ENCODE measurements at regions not wholly inside any gene's neighbourhood (a gene's known extent, or its start where the extent isn't known, plus 50 kb on each side); places are given as distances from the start of the nearest gene placed in this dataset.
"Not testable (repeated sequence)": the region's sequence is repeated elsewhere in the genome, so short reads cannot be mapped to it uniquely, and the experiment has no call there.

- not testable (repeated sequence) for H3F3A ChIP-seq (ENCODE audit: insufficient read depth); H3K9me3 ChIP-seq (ENCODE audit: insufficient read depth, low read length); H3K4me3 ChIP-seq (ENCODE audit: insufficient read depth, low read length, poor library complexity, severe bottlenecking)
Observed at GRCh38 chr21:5230561-5230960, 5290.8 kb upstream of the TPTE start.

GRCh38 chr21:5231261-5231660 is 5290.1 kb upstream of the TPTE start:
- H3F3A ChIP-seq (ENCODE audit: insufficient read depth); H3K27me3 ChIP-seq (ENCODE audit: low read length); H3K9me2 ChIP-seq (replicated peaks; ENCODE audit: insufficient read depth, low read length); H2AFZ ChIP-seq (ENCODE audit: low read depth, low read length, severe bottlenecking); H3K4me2 ChIP-seq (ENCODE audit: low read depth, low read length, poor library complexity, severe bottlenecking); H3K9ac ChIP-seq (ENCODE audit: low read length); H3K27ac ChIP-seq (ENCODE audit: low read depth, low read length); H3K9me3 ChIP-seq (ENCODE audit: insufficient read depth, low read length); H4K20me1 ChIP-seq (ENCODE audit: low read depth, low read length); H3K36me3 ChIP-seq (ENCODE audit: low read length); H3K79me2 ChIP-seq (ENCODE audit: insufficient read depth, low read length); H3K4me3 ChIP-seq (ENCODE audit: insufficient read depth, low read length, poor library complexity, severe bottlenecking): not testable (repeated sequence)

More at GRCh38 chr21:5230561-5230960, 5290.8 kb upstream of the TPTE start:
- not testable (repeated sequence) for H3K79me2 ChIP-seq (ENCODE audit: insufficient read depth, low read length); H3K27ac ChIP-seq (ENCODE audit: low read depth, low read length); H4K20me1 ChIP-seq (ENCODE audit: low read depth, low read length); H3K27me3 ChIP-seq (ENCODE audit: low read length); H3K9ac ChIP-seq (ENCODE audit: low read length); H2AFZ ChIP-seq (ENCODE audit: low read depth, low read length, severe bottlenecking); H3K36me3 ChIP-seq (ENCODE audit: low read length); H3K9me2 ChIP-seq (replicated peaks; ENCODE audit: insufficient read depth, low read length); H3K4me2 ChIP-seq (ENCODE audit: low read depth, low read length, poor library complexity, severe bottlenecking)

- not testable (repeated sequence) for H2AFZ ChIP-seq (ENCODE audit: low read depth, low read length, severe bottlenecking); H3K79me2 ChIP-seq (ENCODE audit: insufficient read depth, low read length); H3K27ac ChIP-seq (ENCODE audit: low read depth, low read length); H3K4me3 ChIP-seq (ENCODE audit: insufficient read depth, low read length, poor library complexity, severe bottlenecking); H3K4me2 ChIP-seq (ENCODE audit: low read depth, low read length, poor library complexity, severe bottlenecking); H4K20me1 ChIP-seq (ENCODE audit: low read depth, low read length); H3K27me3 ChIP-seq (ENCODE audit: low read length); H3K36me3 ChIP-seq (ENCODE audit: low read length); H3F3A ChIP-seq (ENCODE audit: insufficient read depth); H3K9me3 ChIP-seq (ENCODE audit: insufficient read depth, low read length); H3K9ac ChIP-seq (ENCODE audit: low read length); H3K9me2 ChIP-seq (replicated peaks; ENCODE audit: insufficient read depth, low read length)
Observed at GRCh38 chr21:5232176-5232958, 5289.0 kb upstream of the TPTE start.

GRCh38 chr21:5235761-5236160 is 5285.6 kb upstream of the TPTE start:
- H3K9me3 ChIP-seq (ENCODE audit: insufficient read depth, low read length); H3K9me2 ChIP-seq (replicated peaks; ENCODE audit: insufficient read depth, low read length); H3K4me2 ChIP-seq (ENCODE audit: low read depth, low read length, poor library complexity, severe bottlenecking); H2AFZ ChIP-seq (ENCODE audit: low read depth, low read length, severe bottlenecking); H3K36me3 ChIP-seq (ENCODE audit: low read length); H3K79me2 ChIP-seq (ENCODE audit: insufficient read depth, low read length); H3K4me3 ChIP-seq (ENCODE audit: insufficient read depth, low read length, poor library complexity, severe bottlenecking); H3F3A ChIP-seq (ENCODE audit: insufficient read depth); H3K9ac ChIP-seq (ENCODE audit: low read length); H3K27ac ChIP-seq (ENCODE audit: low read depth, low read length); H3K27me3 ChIP-seq (ENCODE audit: low read length); H4K20me1 ChIP-seq (ENCODE audit: low read depth, low read length): not testable (repeated sequence)

- H3K36me3 ChIP-seq (ENCODE audit: low read length); H3K27me3 ChIP-seq (ENCODE audit: low read length); H3K79me2 ChIP-seq (ENCODE audit: insufficient read depth, low read length); H3K4me2 ChIP-seq (ENCODE audit: low read depth, low read length, poor library complexity, severe bottlenecking); H3K9me3 ChIP-seq (ENCODE audit: insufficient read depth, low read length); H3K27ac ChIP-seq (ENCODE audit: low read depth, low read length); H3K9me2 ChIP-seq (replicated peaks; ENCODE audit: insufficient read depth, low read length); H3K4me3 ChIP-seq (ENCODE audit: insufficient read depth, low read length, poor library complexity, severe bottlenecking); H2AFZ ChIP-seq (ENCODE audit: low read depth, low read length, severe bottlenecking); H3K9ac ChIP-seq (ENCODE audit: low read length); H3F3A ChIP-seq (ENCODE audit: insufficient read depth); H4K20me1 ChIP-seq (ENCODE audit: low read depth, low read length): not testable (repeated sequence)
Observed at GRCh38 chr21:5236846-5237675, 5284.3 kb upstream of the TPTE start.

- not testable (repeated sequence) for H3K9ac ChIP-seq (ENCODE audit: low read length); H3K27me3 ChIP-seq (ENCODE audit: low read length); H3K4me2 ChIP-seq (ENCODE audit: low read depth, low read length, poor library complexity, severe bottlenecking); H3K36me3 ChIP-seq (ENCODE audit: low read length); H2AFZ ChIP-seq (ENCODE audit: low read depth, low read length, severe bottlenecking); H3K9me2 ChIP-seq (replicated peaks; ENCODE audit: insufficient read depth, low read length); H4K20me1 ChIP-seq (ENCODE audit: low read depth, low read length); H3K79me2 ChIP-seq (ENCODE audit: insufficient read depth, low read length); H3K27ac ChIP-seq (ENCODE audit: low read depth, low read length); H3F3A ChIP-seq (ENCODE audit: insufficient read depth); H3K4me3 ChIP-seq (ENCODE audit: insufficient read depth, low read length, poor library complexity, severe bottlenecking); H3K9me3 ChIP-seq (ENCODE audit: insufficient read depth, low read length)
Observed at GRCh38 chr21:5240521-5240920, 5280.9 kb upstream of the TPTE start.

- not testable (repeated sequence) for H3K79me2 ChIP-seq (ENCODE audit: insufficient read depth, low read length); H3K9ac ChIP-seq (ENCODE audit: low read length); H2AFZ ChIP-seq (ENCODE audit: low read depth, low read length, severe bottlenecking); H3K27me3 ChIP-seq (ENCODE audit: low read length); H3K36me3 ChIP-seq (ENCODE audit: low read length); H3K9me3 ChIP-seq (ENCODE audit: insufficient read depth, low read length); H3K4me3 ChIP-seq (ENCODE audit: insufficient read depth, low read length, poor library complexity, severe bottlenecking); H3K9me2 ChIP-seq (replicated peaks; ENCODE audit: insufficient read depth, low read length); H3F3A ChIP-seq (ENCODE audit: insufficient read depth); H3K4me2 ChIP-seq (ENCODE audit: low read depth, low read length, poor library complexity, severe bottlenecking); H3K27ac ChIP-seq (ENCODE audit: low read depth, low read length); H4K20me1 ChIP-seq (ENCODE audit: low read depth, low read length)
Observed at GRCh38 chr21:5242732-5243131, 5278.7 kb upstream of the TPTE start.

- not testable (repeated sequence) for H3K4me2 ChIP-seq (ENCODE audit: low read depth, low read length, poor library complexity, severe bottlenecking); H3K27ac ChIP-seq (ENCODE audit: low read depth, low read length); H3K4me3 ChIP-seq (ENCODE audit: insufficient read depth, low read length, poor library complexity, severe bottlenecking)
Observed at GRCh38 chr21:5243257-5243656, 5278.1 kb upstream of the TPTE start.

More at GRCh38 chr21:5243257-5243656, 5278.1 kb upstream of the TPTE start:
- not testable (repeated sequence) for H3K36me3 ChIP-seq (ENCODE audit: low read length); H3K79me2 ChIP-seq (ENCODE audit: insufficient read depth, low read length); H3F3A ChIP-seq (ENCODE audit: insufficient read depth); H3K9ac ChIP-seq (ENCODE audit: low read length); H3K27me3 ChIP-seq (ENCODE audit: low read length); H2AFZ ChIP-seq (ENCODE audit: low read depth, low read length, severe bottlenecking); H3K9me3 ChIP-seq (ENCODE audit: insufficient read depth, low read length); H4K20me1 ChIP-seq (ENCODE audit: low read depth, low read length); H3K9me2 ChIP-seq (replicated peaks; ENCODE audit: insufficient read depth, low read length)
